ENCODE measurements at regions not wholly inside any gene's neighbourhood (a gene's known extent, or its start where the extent isn't known, plus 50 kb on each side); places are given as distances from the start of the nearest gene placed in this dataset.

DNA sequence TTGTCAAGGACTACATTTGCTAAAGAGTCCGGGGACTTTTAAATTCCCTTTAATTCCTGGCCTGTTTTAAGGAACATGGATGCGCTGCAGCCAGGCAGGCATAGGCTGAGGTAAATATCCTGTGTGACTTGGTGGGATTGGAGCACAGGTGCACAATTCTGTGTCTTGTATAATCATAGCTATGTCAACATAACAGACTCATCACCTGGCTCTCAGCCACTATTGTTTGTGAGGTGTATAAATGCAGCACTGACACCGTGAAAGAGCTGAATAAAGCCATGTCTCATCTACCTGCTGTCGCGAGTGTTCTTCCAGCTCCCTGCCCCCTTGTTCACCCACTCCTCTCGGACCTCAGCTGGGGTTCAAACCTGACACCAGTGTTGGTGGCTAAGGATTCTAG, 109.7 kb downstream of the MFSD1 start:
- no peak for TF ChIP-seq EZH2 (IDR thresholded peaks at IDR 0.05; ENCODE audit: low read length)
- TF ChIP-seq, protein P1, sequence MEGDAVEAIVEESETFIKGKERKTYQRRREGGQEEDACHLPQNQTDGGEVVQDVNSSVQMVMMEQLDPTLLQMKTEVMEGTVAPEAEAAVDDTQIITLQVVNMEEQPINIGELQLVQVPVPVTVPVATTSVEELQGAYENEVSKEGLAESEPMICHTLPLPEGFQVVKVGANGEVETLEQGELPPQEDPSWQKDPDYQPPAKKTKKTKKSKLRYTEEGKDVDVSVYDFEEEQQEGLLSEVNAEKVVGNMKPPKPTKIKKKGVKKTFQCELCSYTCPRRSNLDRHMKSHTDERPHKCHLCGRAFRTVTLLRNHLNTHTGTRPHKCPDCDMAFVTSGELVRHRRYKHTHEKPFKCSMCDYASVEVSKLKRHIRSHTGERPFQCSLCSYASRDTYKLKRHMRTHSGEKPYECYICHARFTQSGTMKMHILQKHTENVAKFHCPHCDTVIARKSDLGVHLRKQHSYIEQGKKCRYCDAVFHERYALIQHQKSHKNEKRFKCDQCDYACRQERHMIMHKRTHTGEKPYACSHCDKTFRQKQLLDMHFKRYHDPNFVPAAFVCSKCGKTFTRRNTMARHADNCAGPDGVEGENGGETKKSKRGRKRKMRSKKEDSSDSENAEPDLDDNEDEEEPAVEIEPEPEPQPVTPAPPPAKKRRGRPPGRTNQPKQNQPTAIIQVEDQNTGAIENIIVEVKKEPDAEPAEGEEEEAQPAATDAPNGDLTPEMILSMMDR (optimal IDR thresholded peaks at IDR 0.05 in 1 of 3, IDR thresholded peaks at IDR 0.05 in 1 of 3, conservative IDR thresholded peaks at IDR 0.05 in 1 of 3; ENCODE audit: extremely low read depth in 1 of 3, insufficient read depth in 2 of 3, low read length in 3 of 3), result no peak
